HCT116 (cell line): ENCODE measurements at regions not wholly inside any gene's neighbourhood (a gene's known extent, or its start where the extent isn't known, plus 50 kb on each side); places are given as distances from the start of the nearest gene placed in this dataset.

ENCODE experiments used
- ATAC-seq: fragments of 200-7000 bp; cut with Tn5 transposase; 2 replicates; pipeline ENCODE4 v1.9.1; 2020; ENCODE audit warnings: mild to moderate bottlenecking, moderate library complexity
- BruUV-seq: library from RNA; stranded (reverse); fragments of 400-500 nt; replicated peaks from 2 replicates; lab custom pipeline; 2021; lab: Mats Ljungman, UMichigan
- CTCF ChIA-PET: fragments of 300-600 bp; sonication (Branson Sonifier 250); formaldehyde crosslinking; loops from one replicate; lab custom pipeline; 2021; ENCODE audit warnings: antibody characterized with exemption; lab: Charles Lee
- POLR2A ChIA-PET: fragments of 300-600, 350-600 bp; sonication (Branson Sonifier 250); formaldehyde crosslinking; loops from one replicate; lab custom pipeline; 2021; ENCODE audit warnings: antibody characterized with exemption; lab: Charles Lee
- RAD21 ChIA-PET, 2 experiments: fragments of 300-600 bp; sonication (Branson Sonifier 250); formaldehyde crosslinking; loops; one replicate each; lab custom pipeline; 2023; ENCODE audit warnings: low total read pairs in 2 of 2; ENCODE audit not compliant: uncharacterized antibody in 2 of 2, unreplicated experiment in 2 of 2, low non-redundant PET in 1 of 2; lab: Charles Lee
- DNase-seq: peaks from one replicate; pipeline ENCODE4 v3.0.0-alpha.2; 2010; ENCODE audit warnings: low read depth, low spot score
- H2AFZ ChIP-seq: fragments of 200-600 bp; shearing (Covaris generic), sonication (generic); 2 replicates; pipeline ENCODE4 v1.6.1; 2017; ENCODE audit warnings: low read depth, mixed run types, mixed read lengths, antibody characterized with exemption, low read length; ENCODE audit not compliant: poor library complexity, severe bottlenecking
- H3K27ac ChIP-seq: 2 replicates; pipeline ENCODE4 v1.5.1; 2012; ENCODE audit warnings: low read depth, low read length
- H3K27me3 ChIP-seq: fragments of 200-600 bp; sonication (generic); 2 replicates; pipeline ENCODE4 v1.6.1; 2016; ENCODE audit warnings: mixed run types, low read length, mixed read lengths; ENCODE audit not compliant: insufficient read depth
- H3K36me3 ChIP-seq, 2 experiments: fragments of 200-500 bp in 1 of 2; fragments of 200-600 bp in 1 of 2; sonication (Bioruptor generic) in 1 of 2; sonication (generic) in 1 of 2; 2 replicates each; pipeline versions ENCODE4 v1.5.1 to v1.6.1; 2014 to 2016; ENCODE audit warnings: low read length in 2 of 2, inconsistent platforms in 1 of 2, mixed read lengths in 1 of 2, mixed run types in 1 of 2; ENCODE audit not compliant: insufficient read depth in 2 of 2, control insufficient read depth in 1 of 2
- H3K4me1 ChIP-seq, 2 experiments: fragments of 200-600 bp in 1 of 2; sonication (generic) in 1 of 2; 2 replicates each; pipeline versions ENCODE4 v1.5.1 to v1.6.1; 2012 to 2017; ENCODE audit warnings: low read length in 2 of 2, inconsistent platforms in 1 of 2, mild to moderate bottlenecking in 1 of 2, mixed read lengths in 1 of 2, mixed run types in 1 of 2, moderate library complexity in 1 of 2; ENCODE audit not compliant: insufficient read depth in 2 of 2, control insufficient read depth in 1 of 2
- H3K4me2 ChIP-seq: fragments of 200-600 bp; sonication (generic); 2 replicates; pipeline ENCODE4 v1.6.1; 2017; ENCODE audit warnings: mixed run types, low read length, mixed read lengths
- H3K4me3 ChIP-seq, 2 experiments: fragments of 200-600 bp in 1 of 2; sonication (generic) in 1 of 2; replicated peaks in 1 of 2; 2 replicates each; pipeline ENCODE4 v1.5.1; 2011 to 2016; ENCODE audit warnings: low read length in 2 of 2, control low read depth in 1 of 2, low read depth in 1 of 2, mild to moderate bottlenecking in 1 of 2, mixed read lengths in 1 of 2, mixed run types in 1 of 2
- H3K79me2 ChIP-seq: fragments of 200-600 bp; sonication (generic); 2 replicates; pipeline ENCODE4 v1.6.1; 2017; ENCODE audit warnings: mild to moderate bottlenecking, mixed run types, low read length, moderate library complexity, mixed read lengths; ENCODE audit not compliant: insufficient read depth
- H3K9ac ChIP-seq: fragments of 200-600 bp; sonication (generic); 2 replicates; pipeline ENCODE4 v1.6.1; 2016; ENCODE audit warnings: low read length, mixed read lengths
- H3K9me2 ChIP-seq: fragments of 200-600 bp; sonication (generic), shearing (Covaris generic); 2 replicates; pipeline ENCODE4 v1.6.1; 2017; ENCODE audit warnings: mixed run types, mild to moderate bottlenecking, moderate library complexity; ENCODE audit not compliant: insufficient read depth
- H3K9me3 ChIP-seq, 2 experiments: fragments of 200-500 bp in 1 of 2; fragments of 200-600 bp in 1 of 2; sonication (Bioruptor generic) in 1 of 2; sonication (generic) in 1 of 2; 2 replicates each; pipeline ENCODE4 v1.6.1; 2014 to 2017; ENCODE audit warnings: low read length in 2 of 2, mixed read lengths in 2 of 2, inconsistent platforms in 1 of 2, low read depth in 1 of 2, mild to moderate bottlenecking in 1 of 2, mixed run types in 1 of 2, moderate library complexity in 1 of 2; ENCODE audit not compliant: control insufficient read depth in 1 of 2, insufficient read depth in 1 of 2
- H4K20me1 ChIP-seq: fragments of 200-600 bp; sonication (generic), shearing (Covaris generic); 2 replicates; pipeline ENCODE4 v1.6.1; 2017; ENCODE audit warnings: mixed run types, mild to moderate bottlenecking, moderate library complexity; ENCODE audit not compliant: insufficient read depth
- EGR1 ChIP-seq: IDR thresholded peaks from 2 replicates; pipeline ENCODE4 v1.6.1; 2012; ENCODE audit warnings: low read depth
- EZH2phosphoT487 ChIP-seq: fragments of 200-600 bp; IDR thresholded peaks from 2 replicates; pipeline ENCODE4 v1.6.1; 2018; ENCODE audit warnings: antibody characterized with exemption, borderline replicate concordance
- FOSL1 ChIP-seq: IDR thresholded peaks from 2 replicates; pipeline ENCODE4 v1.6.1; 2012; ENCODE audit warnings: low read depth
- POLR2A ChIP-seq: IDR thresholded peaks from 2 replicates; pipeline ENCODE4 v1.7.0; 2011; ENCODE audit warnings: borderline replicate concordance; ENCODE audit not compliant: insufficient read depth, insufficient read length; ENCODE audit errors: extremely low read depth
- POLR2AphosphoS5 ChIP-seq: IDR thresholded peaks from 2 replicates; pipeline ENCODE4 v1.6.1; 2011; ENCODE audit warnings: mild to moderate bottlenecking, low read depth, low read length, moderate library complexity
- RAD21 ChIP-seq: IDR thresholded peaks from 2 replicates; pipeline ENCODE4 v1.6.1; 2012; ENCODE audit warnings: low read depth, mild to moderate bottlenecking
- REST ChIP-seq: IDR thresholded peaks from 2 replicates; pipeline ENCODE4 v1.6.1; 2012; ENCODE audit warnings: low read depth
- SP1 ChIP-seq: IDR thresholded peaks from 2 replicates; pipeline ENCODE4 v1.6.1; 2012; ENCODE audit warnings: low read depth
- YY1 ChIP-seq: IDR thresholded peaks from 2 replicates; pipeline ENCODE4 v1.6.1; 2011; ENCODE audit warnings: low read length, low read depth, moderate library complexity, mild to moderate bottlenecking; ENCODE audit not compliant: insufficient replicate concordance; ENCODE audit errors: extremely low read depth
- ZBTB33 ChIP-seq: IDR thresholded peaks from 2 replicates; pipeline ENCODE4 v1.6.1; 2011; ENCODE audit warnings: mild to moderate bottlenecking, low read length, moderate library complexity; ENCODE audit not compliant: insufficient replicate concordance; ENCODE audit errors: extremely low read depth
- ZFX ChIP-seq: fragments of 450-650 bp; IDR thresholded peaks from 2 replicates; pipeline ENCODE4 v1.6.1; 2017
- intact Hi-C: fragments of 100-400 bp; cut with micrococcal nuclease; formaldehyde crosslinking; loops from 2 replicates; pipeline ENCODE4 v1.10.0; 2022
- TF ChIP-seq, protein P1 (sequence below): IDR thresholded peaks from 2 replicates; pipeline ENCODE4 v1.6.1; 2012
- TF ChIP-seq, protein P2 (sequence below), 3 experiments: fragments of 200-600 bp in 1 of 3; sonication (generic) in 1 of 3; IDR thresholded peaks in 2 of 3; conservative IDR thresholded peaks in 1 of 3; 2 replicates each; pipeline ENCODE4 v1.5.1; 2012 to 2017; ENCODE audit warnings: low read depth in 2 of 3, low read length in 2 of 3, antibody characterized with exemption in 1 of 3, borderline replicate concordance in 1 of 3, control low read depth in 1 of 3, mild to moderate bottlenecking in 1 of 3, mixed read lengths in 1 of 3, mixed run types in 1 of 3, moderate library complexity in 1 of 3; ENCODE audit not compliant: insufficient read depth in 1 of 3

GRCh38 chr6:140140891-140141290 is 766.4 kb upstream of the CITED2 start:
- intact Hi-C loops, result no loop called here
- Histone ChIP-seq H3K36me3 (no peaks in the 10 kb centered on the region), H3K4me2 (no peak overlapping the region), H3K9me2 (no peaks in the 10 kb centered on the region; the same call in 1 of the 2 replicates)
- POLR2A ChIA-PET, result no interaction called here
- TF ChIP-seq, protein P1, sequence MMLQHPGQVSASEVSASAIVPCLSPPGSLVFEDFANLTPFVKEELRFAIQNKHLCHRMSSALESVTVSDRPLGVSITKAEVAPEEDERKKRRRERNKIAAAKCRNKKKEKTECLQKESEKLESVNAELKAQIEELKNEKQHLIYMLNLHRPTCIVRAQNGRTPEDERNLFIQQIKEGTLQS, result no peak
- TF ChIP-seq YY1 (no peak), REST (no peak), POLR2A (no peak), SP1 (no peak), ZBTB33 (no peak), RAD21 (no peak), EZH2phosphoT487 (no peak), ZFX (no peak), EGR1 (no peak), POLR2AphosphoS5 (no peak), FOSL1 (no peak)
- TF ChIP-seq, protein P2, sequence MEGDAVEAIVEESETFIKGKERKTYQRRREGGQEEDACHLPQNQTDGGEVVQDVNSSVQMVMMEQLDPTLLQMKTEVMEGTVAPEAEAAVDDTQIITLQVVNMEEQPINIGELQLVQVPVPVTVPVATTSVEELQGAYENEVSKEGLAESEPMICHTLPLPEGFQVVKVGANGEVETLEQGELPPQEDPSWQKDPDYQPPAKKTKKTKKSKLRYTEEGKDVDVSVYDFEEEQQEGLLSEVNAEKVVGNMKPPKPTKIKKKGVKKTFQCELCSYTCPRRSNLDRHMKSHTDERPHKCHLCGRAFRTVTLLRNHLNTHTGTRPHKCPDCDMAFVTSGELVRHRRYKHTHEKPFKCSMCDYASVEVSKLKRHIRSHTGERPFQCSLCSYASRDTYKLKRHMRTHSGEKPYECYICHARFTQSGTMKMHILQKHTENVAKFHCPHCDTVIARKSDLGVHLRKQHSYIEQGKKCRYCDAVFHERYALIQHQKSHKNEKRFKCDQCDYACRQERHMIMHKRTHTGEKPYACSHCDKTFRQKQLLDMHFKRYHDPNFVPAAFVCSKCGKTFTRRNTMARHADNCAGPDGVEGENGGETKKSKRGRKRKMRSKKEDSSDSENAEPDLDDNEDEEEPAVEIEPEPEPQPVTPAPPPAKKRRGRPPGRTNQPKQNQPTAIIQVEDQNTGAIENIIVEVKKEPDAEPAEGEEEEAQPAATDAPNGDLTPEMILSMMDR (IDR thresholded peaks at IDR 0.05 in 2 of 3, conservative IDR thresholded peaks at IDR 0.05 in 1 of 3; ENCODE audit: borderline replicate concordance in 1 of 3, insufficient read depth in 1 of 3, low read depth in 2 of 3, low read length in 2 of 3), result no peak
- TF ChIP-seq, all 23 proteins: peak for 0
- no peaks in the 10 kb centered on the region for H3K79me2 ChIP-seq
- H4K20me1 ChIP-seq, result no peaks in the 10 kb centered on the region
- H3K9ac ChIP-seq, result no peak overlapping the region
- H3K27ac ChIP-seq, result no peak overlapping the region
- H2AFZ ChIP-seq, result no peak overlapping the region
- H3K4me1 ChIP-seq, result no peaks in the 10 kb centered on the region
- no peaks in the 10 kb centered on the region for H3K27me3 ChIP-seq
- no peak for ATAC-seq
- RAD21 ChIA-PET, result no interaction called here
- BruUV-seq, result no TSS peak
- no peak for DNase-seq
- CTCF ChIA-PET, result no interaction called here
- no peak overlapping the region for H3K4me3 ChIP-seq
- H3K9me3 ChIP-seq, result no peaks in the 10 kb centered on the region
